SK-N-SH (cell line): ENCODE measurements at regions not wholly inside any gene's neighbourhood (a gene's known extent, or its start where the extent isn't known, plus 50 kb on each side); places are given as distances from the start of the nearest gene placed in this dataset.

Experiments used
- CTCF ChIA-PET: fragments of 300-600, 350-600 bp; formaldehyde crosslinking; extraction: SDS; loops from one replicate; lab custom pipeline; 2021; lab: Yijun Ruan, JAX
- POLR2A ChIA-PET: fragments of 350-600 bp; sonication (Branson Sonifier 250); formaldehyde crosslinking; extraction: SDS; loops from one replicate; lab custom pipeline; 2020; ENCODE audit warnings: antibody characterized with exemption, inconsistent platforms; lab: Yijun Ruan, JAX
- DNase-seq: peaks from one replicate; pipeline ENCODE4 v3.0.0; 2012
- H2AFZ ChIP-seq: fragments of 200-600 bp; sonication (generic); 2 replicates; pipeline ENCODE4 v1.8.1; 2016; ENCODE audit warnings: antibody characterized with exemption, mild to moderate bottlenecking, low read depth
- H3F3A ChIP-seq: fragments of 200-600 bp; sonication (generic); replicated peaks from 2 replicates; pipeline ENCODE3; 2016; ENCODE audit warnings: antibody characterized with exemption, mild to moderate bottlenecking; ENCODE audit not compliant: insufficient read depth
- H3K27ac ChIP-seq, 2 experiments: fragments of 200-500 bp in 1 of 2; fragments of 200-600 bp in 1 of 2; sonication (Bioruptor generic) in 1 of 2; sonication (generic), shearing (Covaris generic) in 1 of 2; 2 replicates each; pipeline versions ENCODE4 v1.5.1 to v1.6.1; 2014 to 2016; ENCODE audit warnings: low read depth in 2 of 2, inconsistent platforms in 1 of 2, low read length in 1 of 2, mild to moderate bottlenecking in 1 of 2, mixed read lengths in 1 of 2
- H3K27me3 ChIP-seq: fragments of 200-600 bp; sonication (generic), shearing (Covaris generic); 2 replicates; pipeline ENCODE4 v1.6.1; 2016; ENCODE audit warnings: mixed run types; ENCODE audit not compliant: insufficient read depth
- H3K36me3 ChIP-seq, 2 experiments: fragments of 200-500 bp in 1 of 2; fragments of 200-600 bp in 1 of 2; sonication (Bioruptor generic) in 1 of 2; sonication (generic) in 1 of 2; replicated peaks in 1 of 2; 2 replicates each; pipeline versions ENCODE3 to v1.5.1; 2014 to 2016; ENCODE audit warnings: low read length in 1 of 2, mild to moderate bottlenecking in 1 of 2; ENCODE audit not compliant: insufficient read depth in 2 of 2, control insufficient read depth in 1 of 2
- H3K4me1 ChIP-seq, 2 experiments: fragments of 200-500 bp in 1 of 2; fragments of 200-600 bp in 1 of 2; sonication (Bioruptor generic) in 1 of 2; sonication (generic), shearing (Covaris generic) in 1 of 2; 2 replicates each; pipeline versions ENCODE4 v1.5.1 to v1.6.1; 2014 to 2016; ENCODE audit warnings: low read depth in 1 of 2, low read length in 1 of 2, mixed run types in 1 of 2; ENCODE audit not compliant: insufficient read depth in 2 of 2, control insufficient read depth in 1 of 2
- H3K4me2 ChIP-seq: fragments of 200-600 bp; sonication (generic), shearing (Covaris generic); 2 replicates; pipeline ENCODE4 v1.6.1; 2017; ENCODE audit warnings: mixed run types
- H3K4me3 ChIP-seq, 2 experiments: fragments of 200-500 bp in 1 of 2; fragments of 200-600 bp in 1 of 2; sonication (Bioruptor generic) in 1 of 2; sonication (generic), shearing (Covaris generic) in 1 of 2; 2 replicates each; pipeline versions ENCODE4 v1.5.1 to v1.8.1; 2014 to 2016; ENCODE audit warnings: low read depth in 2 of 2, inconsistent platforms in 1 of 2, low read length in 1 of 2, mild to moderate bottlenecking in 1 of 2, mixed read lengths in 1 of 2, moderate library complexity in 1 of 2
- H3K79me2 ChIP-seq: fragments of 200-600 bp; sonication (generic); 2 replicates; pipeline ENCODE4 v1.8.1; 2017; ENCODE audit warnings: mild to moderate bottlenecking; ENCODE audit not compliant: insufficient read depth
- H3K9ac ChIP-seq: fragments of 200-600 bp; sonication (generic); 2 replicates; pipeline ENCODE4 v1.6.1; 2017; ENCODE audit warnings: mixed run types
- H3K9me2 ChIP-seq: fragments of 200-600 bp; sonication (generic); 2 replicates; pipeline ENCODE4 v1.6.1; 2017; ENCODE audit warnings: mixed run types
- H3K9me3 ChIP-seq: fragments of 200-600 bp; sonication (generic); 2 replicates; pipeline ENCODE4 v1.6.1; 2017; ENCODE audit warnings: mixed run types, mild to moderate bottlenecking, moderate library complexity
- H4K20me1 ChIP-seq: fragments of 200-600 bp; sonication (generic); 2 replicates; pipeline ENCODE4 v1.6.1; 2017; ENCODE audit warnings: mild to moderate bottlenecking, mixed run types; ENCODE audit not compliant: insufficient read depth
- CTCF ChIP-seq: fragments of 200-600 bp; sonication (generic); IDR thresholded peaks from 2 replicates; pipeline ENCODE4 v1.6.1; 2017; ENCODE audit warnings: antibody characterized with exemption, mild to moderate bottlenecking, moderate library complexity
- EZH2phosphoT487 ChIP-seq: fragments of 200-600 bp; sonication (generic); IDR thresholded peaks from 2 replicates; pipeline ENCODE4 v1.6.1; 2017; ENCODE audit warnings: low read depth, mixed run types, mild to moderate bottlenecking, antibody characterized with exemption, moderate library complexity, borderline replicate concordance
- FOXJ3 ChIP-seq: sonication (generic); formaldehyde crosslinking; IDR thresholded peaks from 2 replicates; pipeline ENCODE4 v1.5.1; 2020; ENCODE audit warnings: mild to moderate bottlenecking, missing genetic modification reagents
- GATA2 ChIP-seq: sonication (generic); formaldehyde crosslinking; IDR thresholded peaks from 2 replicates; pipeline ENCODE4 v1.5.0; 2020; ENCODE audit warnings: mild to moderate bottlenecking, missing genetic modification reagents
- MEF2A ChIP-seq: IDR thresholded peaks from 2 replicates; pipeline ENCODE4 v1.4.0; 2012; ENCODE audit warnings: low read depth, borderline replicate concordance
- MXI1 ChIP-seq: IDR thresholded peaks from 2 replicates; pipeline ENCODE4 v1.6.1; 2012; ENCODE audit warnings: mild to moderate bottlenecking, low read depth, low read length, improper control_type of control experiment
- PBX3 ChIP-seq: IDR thresholded peaks from 2 replicates; pipeline ENCODE4; 2012
- TAF1 ChIP-seq: IDR thresholded peaks from 2 replicates; pipeline ENCODE4 v1.6.1; 2012; ENCODE audit warnings: low read depth, mild to moderate bottlenecking, low read length, moderate library complexity, borderline replicate concordance
- TEAD4 ChIP-seq: IDR thresholded peaks from 2 replicates; pipeline ENCODE4 v1.4.0; 2012; ENCODE audit warnings: mild to moderate bottlenecking, borderline replicate concordance; ENCODE audit not compliant: insufficient read depth
- USF1 ChIP-seq: IDR thresholded peaks from 2 replicates; pipeline ENCODE4 v1.4.0; 2012; ENCODE audit warnings: low read depth, borderline replicate concordance
- USF2 ChIP-seq: fragments of 150-350 bp; IDR thresholded peaks from 2 replicates; pipeline ENCODE4 v1.6.1; 2017; ENCODE audit warnings: antibody characterized with exemption, low read length, low read depth, borderline replicate concordance
- WGBS: methylation state at CpG from one replicate; pipeline ENCODE4 v1.1.6; 2017; ENCODE audit warnings: low lambda C conversion rate; 5-methylcytosine and 5-hydroxymethylcytosine counted together
- TF ChIP-seq, protein P1 (sequence below): IDR thresholded peaks from 2 replicates; pipeline ENCODE4 v1.6.1; 2012; ENCODE audit warnings: mild to moderate bottlenecking, low read depth, low read length, moderate library complexity

GRCh38 chr7:145168427-145168826, 332.6 kb upstream of the TPK1 start (continued):
- no peak for TF ChIP-seq USF1
- no peak for TF ChIP-seq MEF2A
- no peak for TF ChIP-seq EZH2phosphoT487

DNA sequence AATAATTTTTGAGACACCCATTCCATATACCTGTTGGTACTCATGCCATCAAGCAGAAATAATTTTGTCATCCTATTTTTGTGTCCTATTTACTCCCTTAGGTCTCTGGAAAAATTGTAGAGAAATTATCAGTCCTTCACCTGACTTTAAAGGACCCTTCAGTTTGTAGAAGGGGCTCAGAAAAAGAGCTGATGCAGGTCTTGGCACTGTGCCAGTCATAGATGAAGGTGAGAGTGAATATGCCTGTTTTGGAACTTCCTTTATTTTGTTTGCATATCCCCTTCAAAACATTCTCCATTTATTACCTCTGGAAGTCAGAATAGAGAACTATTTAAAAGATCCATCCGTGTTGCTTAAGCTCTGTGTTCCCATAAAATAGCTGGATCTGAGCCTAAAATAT, 321.0 kb upstream of the TPK1 start:
- ChIA-PET CTCF (no interaction called here), POLR2A (no interaction called here)
- H3K9ac ChIP-seq, result no peak overlapping the region
- H4K20me1 ChIP-seq, result no peaks in the 10 kb centered on the region
- no peak overlapping the region for H3K27ac ChIP-seq
- H3K4me1 ChIP-seq, result no peaks in the 10 kb centered on the region
- H3K36me3 ChIP-seq, result no peaks in the 10 kb centered on the region
- TF ChIP-seq, protein P1, sequence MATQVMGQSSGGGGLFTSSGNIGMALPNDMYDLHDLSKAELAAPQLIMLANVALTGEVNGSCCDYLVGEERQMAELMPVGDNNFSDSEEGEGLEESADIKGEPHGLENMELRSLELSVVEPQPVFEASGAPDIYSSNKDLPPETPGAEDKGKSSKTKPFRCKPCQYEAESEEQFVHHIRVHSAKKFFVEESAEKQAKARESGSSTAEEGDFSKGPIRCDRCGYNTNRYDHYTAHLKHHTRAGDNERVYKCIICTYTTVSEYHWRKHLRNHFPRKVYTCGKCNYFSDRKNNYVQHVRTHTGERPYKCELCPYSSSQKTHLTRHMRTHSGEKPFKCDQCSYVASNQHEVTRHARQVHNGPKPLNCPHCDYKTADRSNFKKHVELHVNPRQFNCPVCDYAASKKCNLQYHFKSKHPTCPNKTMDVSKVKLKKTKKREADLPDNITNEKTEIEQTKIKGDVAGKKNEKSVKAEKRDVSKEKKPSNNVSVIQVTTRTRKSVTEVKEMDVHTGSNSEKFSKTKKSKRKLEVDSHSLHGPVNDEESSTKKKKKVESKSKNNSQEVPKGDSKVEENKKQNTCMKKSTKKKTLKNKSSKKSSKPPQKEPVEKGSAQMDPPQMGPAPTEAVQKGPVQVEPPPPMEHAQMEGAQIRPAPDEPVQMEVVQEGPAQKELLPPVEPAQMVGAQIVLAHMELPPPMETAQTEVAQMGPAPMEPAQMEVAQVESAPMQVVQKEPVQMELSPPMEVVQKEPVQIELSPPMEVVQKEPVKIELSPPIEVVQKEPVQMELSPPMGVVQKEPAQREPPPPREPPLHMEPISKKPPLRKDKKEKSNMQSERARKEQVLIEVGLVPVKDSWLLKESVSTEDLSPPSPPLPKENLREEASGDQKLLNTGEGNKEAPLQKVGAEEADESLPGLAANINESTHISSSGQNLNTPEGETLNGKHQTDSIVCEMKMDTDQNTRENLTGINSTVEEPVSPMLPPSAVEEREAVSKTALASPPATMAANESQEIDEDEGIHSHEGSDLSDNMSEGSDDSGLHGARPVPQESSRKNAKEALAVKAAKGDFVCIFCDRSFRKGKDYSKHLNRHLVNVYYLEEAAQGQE, result no peak
- TF ChIP-seq TAF1, result no peak
- no peak for TF ChIP-seq FOXJ3 (CRISPR knock-in tag)
- no peak for TF ChIP-seq GATA2 (CRISPR knock-in tag)
- no peak for TF ChIP-seq TEAD4
- no peak for TF ChIP-seq CTCF
- no peaks in the 10 kb centered on the region for H3F3A ChIP-seq
- H3K4me3 ChIP-seq, result no peak overlapping the region
- no peaks in the 10 kb centered on the region for H3K9me2 ChIP-seq
- no peaks in the 10 kb centered on the region for H3K27me3 ChIP-seq
- DNase-seq, result no peak
- H3K4me2 ChIP-seq, result no peak overlapping the region
- no peak overlapping the region for H2AFZ ChIP-seq
- 7% methylated on average over 1 of the region's 1 CpG for WGBS
- H3K9me3 ChIP-seq, result no peaks in the 10 kb centered on the region
- H3K79me2 ChIP-seq, result no peaks in the 10 kb centered on the region

DNA sequence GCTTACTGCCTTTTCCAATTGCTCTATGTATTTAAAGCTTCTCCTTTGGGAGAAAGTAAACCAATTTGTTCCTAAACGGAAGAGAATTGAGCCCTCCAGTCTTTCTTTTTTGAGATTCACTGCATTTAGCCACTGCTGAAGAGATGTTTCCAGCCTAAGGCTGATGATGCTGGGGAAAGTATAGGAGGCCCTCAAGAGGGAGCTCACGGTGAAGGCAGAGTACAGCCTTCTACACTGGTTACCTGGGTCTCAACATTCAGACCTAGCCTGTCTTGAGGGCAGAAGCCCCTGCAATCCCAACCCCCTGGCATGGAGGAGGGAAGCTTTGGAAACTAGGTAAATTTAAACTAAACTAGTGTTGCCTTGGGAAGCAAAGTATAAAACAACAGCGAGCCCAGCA, 316.7 kb upstream of the TPK1 start:
- Histone ChIP-seq H3K27me3 (no peaks in the 10 kb centered on the region), H3K27ac (no peak overlapping the region), H3K36me3 (no peaks in the 10 kb centered on the region), H3K9me3 (no peaks in the 10 kb centered on the region), H3K4me2 (no peak overlapping the region), H3F3A (no peaks in the 10 kb centered on the region), H2AFZ (no peak overlapping the region), H3K9ac (no peak overlapping the region), H4K20me1 (no peaks in the 10 kb centered on the region), H3K9me2 (no peaks in the 10 kb centered on the region), H3K4me3 (no peak overlapping the region), H3K79me2 (no peaks in the 10 kb centered on the region), H3K4me1 (no peaks in the 10 kb centered on the region)
- CTCF ChIA-PET, result no interaction called here
- no peak for TF ChIP-seq MXI1
- no peak for TF ChIP-seq EZH2phosphoT487
- TF ChIP-seq USF1, result no peak
- no peak for TF ChIP-seq PBX3
- TF ChIP-seq USF2, result no peak
- POLR2A ChIA-PET, result no interaction called here
- WGBS, result 3% methylated on average over 3 of the region's 3 CpGs
- no peak for DNase-seq
